ENCODE measurements at regions not wholly inside any gene's neighbourhood (a gene's known extent, or its start where the extent isn't known, plus 50 kb on each side); places are given as distances from the start of the nearest gene placed in this dataset.

- no peaks in the 10 kb centered on the region for H3K36me3 ChIP-seq (ENCODE audit: control insufficient read depth in 2 of 2, insufficient read depth in 2 of 2, low read length in 1 of 2)
- H3K9me3 ChIP-seq (ENCODE audit: control insufficient read depth in 2 of 2, insufficient read depth in 1 of 2, low read depth in 1 of 2, low read length in 1 of 2): no peaks in the 10 kb centered on the region
- H3K27me3 ChIP-seq (ENCODE audit: control insufficient read depth in 1 of 2, insufficient read depth in 2 of 2, low read length in 2 of 2): no peaks in the 10 kb centered on the region
- no peak overlapping the region for H3K27ac ChIP-seq (ENCODE audit: low read depth in 2 of 2, low read length in 1 of 2)
- H3K4me1 ChIP-seq (ENCODE audit: control insufficient read depth in 2 of 2, insufficient read depth in 2 of 2, low read length in 1 of 2): no peaks in the 10 kb centered on the region
- no peak overlapping the region for H3K4me3 ChIP-seq (ENCODE audit: low read depth in 1 of 2, low read length in 2 of 2)
- 63 to 75% methylated on average over 1 of the region's 1 CpG for WGBS, 2 donors
Measured at GRCh38 chr7:42345478-42346299, 108.7 kb upstream of the GLI3 start.

GRCh38 chr7:42344198-42344755, 107.3 kb upstream of the GLI3 start:
- no peaks in the 10 kb centered on the region for H3K9me3 ChIP-seq (ENCODE audit: control insufficient read depth in 2 of 2, insufficient read depth in 1 of 2, low read depth in 1 of 2, low read length in 1 of 2)
- H3K27ac ChIP-seq (ENCODE audit: low read depth in 2 of 2, low read length in 1 of 2): no peak overlapping the region
- WGBS, 2 donors: 61 to 70% methylated on average over 3 of the region's 3 CpGs
- no peaks in the 10 kb centered on the region for H3K4me1 ChIP-seq (ENCODE audit: control insufficient read depth in 2 of 2, insufficient read depth in 2 of 2, low read length in 1 of 2)
- no peaks in the 10 kb centered on the region for H3K27me3 ChIP-seq (ENCODE audit: control insufficient read depth in 1 of 2, insufficient read depth in 2 of 2, low read length in 2 of 2)
- H3K4me3 ChIP-seq (ENCODE audit: low read depth in 1 of 2, low read length in 2 of 2): no peak overlapping the region
- no peaks in the 10 kb centered on the region for H3K36me3 ChIP-seq (ENCODE audit: control insufficient read depth in 2 of 2, insufficient read depth in 2 of 2, low read length in 1 of 2)

DNA sequence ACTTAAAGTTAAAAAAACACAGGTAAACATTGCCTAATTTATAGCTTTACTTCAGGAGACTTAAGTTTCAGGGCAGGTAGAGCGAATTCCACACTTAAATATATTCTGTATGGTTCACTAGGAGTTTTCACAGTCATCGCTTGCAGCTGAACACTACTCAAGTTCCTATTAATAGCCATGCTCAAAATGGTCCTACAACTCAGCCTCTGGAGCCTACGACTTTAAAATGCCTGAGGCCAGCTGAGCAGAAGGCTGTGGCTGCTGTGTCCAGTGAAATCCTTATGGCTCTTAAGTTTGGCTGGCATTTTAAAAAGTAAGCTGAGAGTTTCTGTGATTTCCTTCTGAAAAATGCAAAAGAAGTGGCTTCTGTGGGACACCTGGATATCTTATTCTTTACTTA, 105.4 kb upstream of the GLI3 start:
- no peaks in the 10 kb centered on the region for H3K36me3 ChIP-seq (ENCODE audit: control insufficient read depth in 2 of 2, insufficient read depth in 2 of 2, low read length in 1 of 2)
- 71 to 75% methylated on average over 3 of the region's 3 CpGs for WGBS, 2 donors

GRCh38 chr7:42340436-42340835, 103.4 kb upstream of the GLI3 start:
- Histone ChIP-seq H3K4me3 (ENCODE audit: low read depth in 1 of 2, low read length in 2 of 2) (no peak overlapping the region), H3K4me1 (ENCODE audit: control insufficient read depth in 2 of 2, insufficient read depth in 2 of 2, low read length in 1 of 2) (no peaks in the 10 kb centered on the region), H3K27ac (ENCODE audit: low read depth in 2 of 2, low read length in 1 of 2) (no peak overlapping the region), H3K27me3 (ENCODE audit: control insufficient read depth in 1 of 2, insufficient read depth in 2 of 2, low read length in 2 of 2) (no peaks in the 10 kb centered on the region), H3K9me3 (ENCODE audit: control insufficient read depth in 2 of 2, insufficient read depth in 1 of 2, low read depth in 1 of 2, low read length in 1 of 2) (no peaks in the 10 kb centered on the region), H3K36me3 (ENCODE audit: control insufficient read depth in 2 of 2, insufficient read depth in 2 of 2, low read length in 1 of 2) (no peaks in the 10 kb centered on the region)
- WGBS, 2 donors: 83 to 87% methylated on average over 5 of the region's 5 CpGs

More for the DNA sequence above, 105.4 kb upstream of the GLI3 start:
- H3K27me3 ChIP-seq (ENCODE audit: control insufficient read depth in 1 of 2, insufficient read depth in 2 of 2, low read length in 2 of 2): no peaks in the 10 kb centered on the region
- no peaks in the 10 kb centered on the region for H3K9me3 ChIP-seq (ENCODE audit: control insufficient read depth in 2 of 2, insufficient read depth in 1 of 2, low read depth in 1 of 2, low read length in 1 of 2)
- H3K4me1 ChIP-seq (ENCODE audit: control insufficient read depth in 2 of 2, insufficient read depth in 2 of 2, low read length in 1 of 2): no peaks in the 10 kb centered on the region
- H3K4me3 ChIP-seq (ENCODE audit: low read depth in 1 of 2, low read length in 2 of 2): no peak overlapping the region
- H3K27ac ChIP-seq (ENCODE audit: low read depth in 2 of 2, low read length in 1 of 2): no peak overlapping the region

- Histone ChIP-seq H3K9me3 (ENCODE audit: control insufficient read depth in 2 of 2, insufficient read depth in 1 of 2, low read depth in 1 of 2, low read length in 1 of 2) (no peaks in the 10 kb centered on the region), H3K4me1 (ENCODE audit: control insufficient read depth in 2 of 2, insufficient read depth in 2 of 2, low read length in 1 of 2) (no peaks in the 10 kb centered on the region), H3K36me3 (ENCODE audit: control insufficient read depth in 2 of 2, insufficient read depth in 2 of 2, low read length in 1 of 2) (no peaks in the 10 kb centered on the region), H3K27me3 (ENCODE audit: control insufficient read depth in 1 of 2, insufficient read depth in 2 of 2, low read length in 2 of 2) (no peaks in the 10 kb centered on the region), H3K4me3 (ENCODE audit: low read depth in 1 of 2, low read length in 2 of 2) (no peak overlapping the region), H3K27ac (ENCODE audit: low read depth in 2 of 2, low read length in 1 of 2) (no peak overlapping the region)
- whole genome bisulfite sequencing, 2 donors: 52 to 71% methylated on average over 4 of the region's 4 CpGs
Measured at GRCh38 chr7:42338916-42339540, 102.0 kb upstream of the GLI3 start.

DNA sequence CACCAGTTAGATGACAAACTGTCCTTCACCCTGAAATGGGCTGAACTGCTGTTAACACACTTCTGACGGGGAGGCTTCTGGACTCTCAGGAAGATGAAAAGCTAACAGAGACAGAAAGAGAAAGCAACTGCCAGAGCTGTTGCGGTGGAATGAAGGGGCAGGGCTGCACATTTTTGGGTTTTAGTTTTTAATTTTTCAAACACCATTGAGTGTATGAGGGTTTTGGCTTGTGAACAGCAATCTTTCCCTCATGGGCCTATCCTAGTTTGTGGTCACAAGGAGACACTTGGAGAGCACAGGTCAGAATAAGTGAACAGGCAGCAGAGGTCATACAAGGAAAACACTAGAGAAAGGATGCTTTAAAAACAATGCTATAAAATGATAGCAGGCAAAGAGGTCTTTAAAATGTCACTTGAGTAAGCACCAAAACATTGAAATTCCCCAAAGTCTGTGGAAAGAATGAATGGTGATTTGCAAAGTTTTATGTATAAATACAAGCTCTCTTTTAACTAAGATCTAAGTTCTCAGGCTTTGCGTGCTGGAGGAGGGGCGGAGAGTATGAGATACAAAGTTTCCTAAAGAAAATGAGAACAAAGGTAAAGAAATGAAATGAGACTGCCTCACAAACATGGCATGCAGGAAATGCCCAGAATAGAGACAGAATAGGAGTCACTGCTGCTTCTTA, 101.4 kb upstream of the GLI3 start:
- no peak overlapping the region for H3K27ac ChIP-seq (ENCODE audit: low read depth in 2 of 2, low read length in 1 of 2)
- WGBS, 2 donors: 51 to 68% methylated on average over 4 of the region's 4 CpGs
- H3K9me3 ChIP-seq (ENCODE audit: control insufficient read depth in 2 of 2, insufficient read depth in 1 of 2, low read depth in 1 of 2, low read length in 1 of 2): no peaks in the 10 kb centered on the region
- no peaks in the 10 kb centered on the region for H3K27me3 ChIP-seq (ENCODE audit: control insufficient read depth in 1 of 2, insufficient read depth in 2 of 2, low read length in 2 of 2)
- H3K4me3 ChIP-seq (ENCODE audit: low read depth in 1 of 2, low read length in 2 of 2): no peak overlapping the region
- no peaks in the 10 kb centered on the region for H3K36me3 ChIP-seq (ENCODE audit: control insufficient read depth in 2 of 2, insufficient read depth in 2 of 2, low read length in 1 of 2)
- no peaks in the 10 kb centered on the region for H3K4me1 ChIP-seq (ENCODE audit: control insufficient read depth in 2 of 2, insufficient read depth in 2 of 2, low read length in 1 of 2)

DNA sequence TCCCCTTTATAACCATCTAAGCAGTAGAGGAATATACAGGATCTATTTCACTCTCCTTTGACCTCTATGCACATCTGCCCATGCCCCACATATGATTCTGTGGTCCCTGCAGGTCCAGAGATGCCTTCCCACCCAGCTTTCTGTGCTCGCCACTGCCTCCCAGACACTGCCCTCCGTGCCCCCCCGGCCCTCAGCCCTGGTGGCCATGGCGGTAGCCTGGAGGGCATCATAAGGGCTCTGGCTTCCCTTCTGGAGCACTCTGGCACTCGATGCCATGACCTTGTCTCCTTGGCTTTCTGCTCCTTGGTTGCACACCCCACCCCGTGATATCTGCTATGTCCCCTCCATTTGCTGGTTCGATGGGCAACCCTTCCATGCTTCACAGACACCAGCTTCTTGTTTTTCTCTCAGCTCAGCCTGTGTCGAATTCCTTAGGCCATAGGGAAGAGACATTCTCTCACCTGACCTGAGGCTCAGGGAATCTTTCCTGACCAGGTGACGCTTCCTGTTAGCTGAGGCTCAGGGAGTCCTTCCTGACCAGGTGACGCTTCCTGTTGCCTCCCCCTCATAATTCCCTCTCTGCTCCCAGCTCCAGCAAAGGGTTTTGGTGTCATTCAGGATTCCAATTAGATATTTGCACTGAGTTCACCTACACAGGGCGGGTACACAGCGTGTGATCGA, 100.4 kb upstream of the GLI3 start:
- 81 to 89% methylated on average over 13 of the region's 13 CpGs for WGBS, 2 donors
- Histone ChIP-seq H3K27ac (ENCODE audit: low read depth in 2 of 2, low read length in 1 of 2) (no peak overlapping the region), H3K4me1 (ENCODE audit: control insufficient read depth in 2 of 2, insufficient read depth in 2 of 2, low read length in 1 of 2) (no peaks in the 10 kb centered on the region)

DNA sequence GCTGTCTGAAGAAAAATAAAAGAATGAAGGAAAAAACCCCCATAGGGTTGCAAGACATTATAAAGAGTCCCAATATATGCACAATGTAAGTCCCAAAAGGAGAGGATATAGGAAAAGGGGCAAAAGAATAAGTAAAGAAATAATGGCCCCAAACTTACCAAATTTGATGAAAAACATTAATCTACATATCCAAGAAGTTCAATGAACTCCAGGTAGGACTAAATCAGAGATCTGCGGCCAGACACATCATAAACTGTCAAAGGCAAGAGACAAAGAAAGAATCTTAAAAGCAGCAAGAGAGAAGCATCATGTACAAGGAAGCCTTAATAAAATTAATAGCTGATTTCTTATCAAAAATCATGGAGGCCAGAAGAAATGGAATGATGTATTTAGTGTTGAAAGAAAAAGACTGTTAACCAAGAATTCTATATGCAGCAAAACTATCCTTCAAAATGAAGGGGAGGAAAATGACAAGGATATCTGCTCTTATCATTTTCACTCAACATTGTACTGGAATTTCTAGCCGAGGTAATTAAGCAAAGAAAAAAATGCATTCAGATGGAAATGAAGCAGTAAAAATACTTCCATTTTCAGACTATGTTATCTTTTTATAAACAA, 95.7 kb upstream of the GLI3 start:
- no peaks in the 10 kb centered on the region for H3K27me3 ChIP-seq (ENCODE audit: control insufficient read depth in 1 of 2, insufficient read depth in 2 of 2, low read length in 2 of 2)
- H3K9me3 ChIP-seq (ENCODE audit: control insufficient read depth in 2 of 2, insufficient read depth in 1 of 2, low read depth in 1 of 2, low read length in 1 of 2): no peaks in the 10 kb centered on the region

More for the DNA sequence above, 100.4 kb upstream of the GLI3 start:
- no peak overlapping the region for H3K4me3 ChIP-seq (ENCODE audit: low read depth in 1 of 2, low read length in 2 of 2)
- no peaks in the 10 kb centered on the region for H3K36me3 ChIP-seq (ENCODE audit: control insufficient read depth in 2 of 2, insufficient read depth in 2 of 2, low read length in 1 of 2)
- H3K9me3 ChIP-seq (ENCODE audit: control insufficient read depth in 2 of 2, insufficient read depth in 1 of 2, low read depth in 1 of 2, low read length in 1 of 2): no peaks in the 10 kb centered on the region
- H3K27me3 ChIP-seq (ENCODE audit: control insufficient read depth in 1 of 2, insufficient read depth in 2 of 2, low read length in 2 of 2): no peaks in the 10 kb centered on the region

GRCh38 chr7:42319631-42320030, 82.6 kb upstream of the GLI3 start:
- no peaks in the 10 kb centered on the region for H3K9me3 ChIP-seq (ENCODE audit: control insufficient read depth in 2 of 2, insufficient read depth in 1 of 2, low read depth in 1 of 2, low read length in 1 of 2)
- WGBS, 2 donors: 36 to 60% methylated on average over 2 of the region's 2 CpGs

More for the DNA sequence above, 95.7 kb upstream of the GLI3 start:
- 85 to 94% methylated on average over 2 of the region's 2 CpGs for WGBS, 2 donors
- no peaks in the 10 kb centered on the region for H3K4me1 ChIP-seq (ENCODE audit: control insufficient read depth in 2 of 2, insufficient read depth in 2 of 2, low read length in 1 of 2)
- no peak overlapping the region for H3K4me3 ChIP-seq (ENCODE audit: low read depth in 1 of 2, low read length in 2 of 2)
- H3K27ac ChIP-seq (ENCODE audit: low read depth in 2 of 2, low read length in 1 of 2): no peak overlapping the region
- no peaks in the 10 kb centered on the region for H3K36me3 ChIP-seq (ENCODE audit: control insufficient read depth in 2 of 2, insufficient read depth in 2 of 2, low read length in 1 of 2)

More at GRCh38 chr7:42319631-42320030, 82.6 kb upstream of the GLI3 start:
- Histone ChIP-seq H3K27ac (ENCODE audit: low read depth in 2 of 2, low read length in 1 of 2) (no peak overlapping the region), H3K4me3 (ENCODE audit: low read depth in 1 of 2, low read length in 2 of 2) (no peak overlapping the region), H3K36me3 (ENCODE audit: control insufficient read depth in 2 of 2, insufficient read depth in 2 of 2, low read length in 1 of 2) (no peaks in the 10 kb centered on the region), H3K27me3 (ENCODE audit: control insufficient read depth in 1 of 2, insufficient read depth in 2 of 2, low read length in 2 of 2) (no peaks in the 10 kb centered on the region), H3K4me1 (ENCODE audit: control insufficient read depth in 2 of 2, insufficient read depth in 2 of 2, low read length in 1 of 2) (no peaks in the 10 kb centered on the region)

Measured in esophagus (tissue), 2 donors.